ENCODE measurements at regions not wholly inside any gene's neighbourhood (a gene's known extent, or its start where the extent isn't known, plus 50 kb on each side); places are given as distances from the start of the nearest gene placed in this dataset.
A peak's percentile ranks its signal among the peaks of the same experiment; 100 is the strongest.

GRCh38 chr14:38502239-38502638 lies 246.3 kb upstream of the CLEC14A start:
- DNase-seq: no peak

GRCh38 chr14:38500125-38500524 lies 244.2 kb upstream of the CLEC14A start:
- no peak for DNase-seq

- no peak for DNase-seq
These were observed 240.2 kb upstream of the CLEC14A start for GRCh38 chr14:38496092-38496491.

GRCh38 chr14:38490273-38490672 lies 234.4 kb upstream of the CLEC14A start:
- DNase-seq: no peak

DNA sequence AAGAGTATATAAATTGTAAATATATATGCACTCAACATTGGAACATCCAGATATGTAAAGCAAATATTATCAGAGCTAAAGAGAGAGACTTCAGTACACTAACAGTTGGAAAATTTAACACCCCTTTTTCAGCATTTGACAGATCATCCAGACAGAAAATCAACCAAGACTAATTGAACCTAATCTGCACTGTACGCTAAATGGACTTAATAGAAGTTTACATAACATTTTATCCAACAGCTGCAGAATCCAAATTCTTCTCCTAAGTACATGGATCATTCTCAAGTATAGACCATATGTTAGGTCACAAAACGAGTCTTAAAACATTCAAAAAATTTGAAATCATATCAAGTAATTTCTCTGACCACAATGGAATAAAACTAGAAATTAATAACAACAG lies 229.1 kb upstream of the CLEC14A start:
- no peak for DNase-seq

DNA sequence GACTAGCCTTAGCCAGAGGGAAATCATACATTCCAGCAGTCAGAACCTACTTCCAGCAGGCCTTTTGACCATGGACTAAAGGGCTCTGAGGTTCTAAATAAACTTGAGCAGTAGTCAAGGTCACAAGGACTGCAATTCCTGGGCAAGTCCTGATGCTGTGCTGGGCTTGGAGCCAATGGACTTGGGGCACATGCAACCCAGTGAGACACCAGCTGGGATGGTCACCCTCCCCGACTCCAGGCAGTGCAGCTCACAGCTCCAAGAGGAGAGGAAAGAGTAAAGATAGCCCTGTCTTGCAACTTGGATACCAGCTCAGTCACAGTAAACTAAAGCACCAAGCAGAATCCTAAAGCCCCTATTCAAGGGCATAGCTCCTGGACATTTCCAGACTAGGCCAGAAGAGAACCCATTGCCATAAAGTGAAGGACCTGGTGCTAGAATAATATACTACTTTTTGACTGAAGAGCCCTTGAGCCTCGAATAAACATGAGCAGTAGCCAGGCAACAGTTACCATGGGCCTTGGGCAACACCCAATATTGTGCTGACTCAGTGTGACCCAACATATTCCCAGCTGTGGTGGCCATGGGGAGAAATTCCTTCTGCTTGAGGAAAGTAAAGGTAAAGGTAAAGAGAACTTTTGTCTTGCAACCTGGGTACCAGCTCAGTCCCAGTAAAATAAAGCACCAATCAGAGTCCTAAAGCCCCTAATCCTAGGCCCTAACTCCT lies 226.2 kb upstream of the CLEC14A start:
- DNase-seq: peak; percentile 97

DNA sequence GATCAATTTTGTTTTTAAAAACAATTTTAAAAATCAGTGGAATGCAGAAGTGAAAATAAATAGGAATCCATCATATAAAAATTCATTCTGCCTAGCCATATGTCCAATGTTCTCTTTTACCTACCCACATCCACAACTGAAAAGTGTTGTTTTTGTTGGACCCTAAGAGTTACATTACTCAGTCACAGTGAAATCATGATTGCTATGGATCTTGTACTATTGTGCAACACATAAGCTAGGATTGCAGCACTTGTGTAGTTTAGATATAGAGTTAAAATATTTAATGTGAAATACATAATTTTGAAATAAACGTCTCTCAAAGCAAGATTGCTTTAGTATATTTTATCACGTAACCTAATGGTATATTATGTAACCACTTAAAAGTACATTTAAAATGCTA lies 213.3 kb upstream of the CLEC14A start:
- DNase-seq: no peak

DNA sequence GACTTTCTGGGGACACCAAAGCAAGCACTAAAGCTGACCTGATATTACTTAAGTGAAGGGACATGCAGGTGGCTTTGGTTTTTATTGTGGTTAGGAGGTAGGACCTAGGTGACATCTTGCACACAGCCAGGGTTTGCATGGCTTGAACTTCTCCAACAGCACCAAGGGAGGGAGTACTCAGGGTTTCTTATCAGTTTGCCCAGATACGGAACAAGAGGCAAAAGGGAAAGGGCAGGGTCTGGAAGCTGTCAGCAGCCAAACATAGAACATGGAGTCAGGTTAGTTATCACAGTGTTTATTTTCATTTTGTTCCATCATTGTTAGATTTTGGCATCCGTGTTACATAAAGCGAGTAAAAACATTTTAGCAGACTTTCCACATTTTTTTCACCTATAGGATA lies 186.3 kb upstream of the CLEC14A start:
- no peak for DNase-seq

- no peak for DNase-seq
These were observed 176.3 kb upstream of the CLEC14A start for GRCh38 chr14:38432186-38432585.

GRCh38 chr14:38431156-38431555 lies 175.3 kb upstream of the CLEC14A start:
- no peak for DNase-seq

DNA sequence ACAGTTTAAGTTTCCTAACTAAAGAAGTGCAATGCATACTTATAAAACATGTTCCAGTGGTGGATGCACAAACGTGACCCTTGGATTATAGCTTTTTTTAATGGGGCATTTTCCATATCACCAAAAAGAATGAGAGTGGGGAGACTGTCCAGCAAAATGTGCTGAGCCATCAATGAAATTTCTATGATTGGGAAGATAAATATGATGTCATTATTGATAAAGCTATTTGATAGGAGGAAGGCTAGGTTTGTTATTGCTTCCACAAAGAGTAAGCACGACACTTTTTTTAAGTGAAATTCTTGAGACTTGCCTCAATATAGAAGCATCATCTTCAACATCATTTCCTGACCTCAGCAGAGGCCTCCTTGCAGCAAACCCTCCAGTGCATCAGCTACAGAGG lies 174.6 kb upstream of the CLEC14A start:
- DNase-seq: no peak

- no peak for DNase-seq
These were observed 169.6 kb upstream of the CLEC14A start for GRCh38 chr14:38425324-38425976.

- DNase-seq: no peak
These were observed 164.2 kb upstream of the CLEC14A start for GRCh38 chr14:38420048-38420447.

DNA sequence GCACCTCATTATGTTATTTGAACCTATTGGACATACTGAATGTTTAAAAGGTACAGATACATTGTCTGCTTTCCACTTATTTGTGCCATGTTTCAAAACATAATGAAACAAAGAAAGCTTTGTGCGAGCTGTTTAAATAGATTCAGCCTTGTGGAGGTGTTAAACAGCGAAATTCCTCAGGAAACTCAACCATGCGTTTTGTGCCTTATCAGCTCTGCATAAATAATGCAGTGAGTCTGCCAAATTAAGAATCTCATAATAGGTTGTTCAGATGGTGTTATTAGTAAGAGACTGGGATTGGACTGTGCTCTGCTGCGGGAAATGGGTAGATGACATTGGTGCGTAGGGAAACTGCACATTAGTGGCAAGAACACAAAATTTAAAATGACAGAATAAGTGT lies 163.7 kb upstream of the CLEC14A start:
- DNase-seq: no peak

DNA sequence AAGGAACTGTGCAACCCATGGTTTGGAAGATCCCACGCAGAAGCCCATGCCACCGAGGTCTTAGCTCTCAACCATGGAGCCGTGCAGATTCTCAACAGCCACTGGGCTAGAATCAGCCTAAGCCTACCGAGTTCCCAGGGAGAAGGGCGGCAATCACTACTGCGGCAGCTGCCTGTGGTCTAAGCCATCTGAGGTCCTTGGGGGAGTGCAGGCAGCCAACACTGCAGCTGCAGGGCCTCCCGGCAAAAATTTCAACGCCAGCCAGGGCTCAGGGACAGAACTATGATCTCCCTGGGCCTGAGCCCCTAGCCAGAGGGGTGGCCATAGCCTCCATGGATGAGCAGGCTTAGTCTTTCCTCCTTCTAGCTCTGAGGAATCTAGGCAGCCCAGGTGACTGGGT lies 156.8 kb upstream of the CLEC14A start:
- DNase-seq: no peak

GRCh38 chr14:38410442-38410841 lies 154.5 kb upstream of the CLEC14A start:
- no peak for DNase-seq

DNA sequence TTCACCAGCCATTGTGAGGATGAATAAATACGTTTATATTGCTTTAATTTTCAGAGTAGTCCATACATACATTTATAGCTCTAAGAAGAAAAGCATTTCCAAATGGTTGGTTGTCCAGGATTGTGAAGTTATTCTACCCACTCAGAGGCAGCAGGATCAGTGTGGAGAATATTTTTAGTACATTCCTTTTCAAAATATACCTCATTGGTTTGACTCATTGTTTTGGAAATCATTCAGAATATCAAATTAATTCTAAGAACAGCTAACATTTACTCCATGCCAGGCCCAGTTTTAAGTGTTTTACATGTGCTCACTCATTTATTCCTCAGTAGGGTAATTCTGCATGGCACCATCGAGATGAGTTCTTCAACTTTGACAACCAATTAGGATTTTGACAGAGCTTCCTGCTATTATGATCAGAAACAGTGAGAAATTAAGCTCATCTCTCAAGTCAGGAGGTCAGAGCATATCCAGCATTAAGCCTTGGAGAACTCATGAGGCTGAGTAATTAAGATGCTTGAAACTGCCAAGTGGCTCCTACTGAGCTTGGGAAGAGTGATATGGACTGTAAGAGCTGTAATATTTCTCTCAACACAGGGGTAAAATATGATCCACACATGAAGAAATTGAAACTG lies 153.3 kb upstream of the CLEC14A start:
- DNase-seq: no peak

DNA sequence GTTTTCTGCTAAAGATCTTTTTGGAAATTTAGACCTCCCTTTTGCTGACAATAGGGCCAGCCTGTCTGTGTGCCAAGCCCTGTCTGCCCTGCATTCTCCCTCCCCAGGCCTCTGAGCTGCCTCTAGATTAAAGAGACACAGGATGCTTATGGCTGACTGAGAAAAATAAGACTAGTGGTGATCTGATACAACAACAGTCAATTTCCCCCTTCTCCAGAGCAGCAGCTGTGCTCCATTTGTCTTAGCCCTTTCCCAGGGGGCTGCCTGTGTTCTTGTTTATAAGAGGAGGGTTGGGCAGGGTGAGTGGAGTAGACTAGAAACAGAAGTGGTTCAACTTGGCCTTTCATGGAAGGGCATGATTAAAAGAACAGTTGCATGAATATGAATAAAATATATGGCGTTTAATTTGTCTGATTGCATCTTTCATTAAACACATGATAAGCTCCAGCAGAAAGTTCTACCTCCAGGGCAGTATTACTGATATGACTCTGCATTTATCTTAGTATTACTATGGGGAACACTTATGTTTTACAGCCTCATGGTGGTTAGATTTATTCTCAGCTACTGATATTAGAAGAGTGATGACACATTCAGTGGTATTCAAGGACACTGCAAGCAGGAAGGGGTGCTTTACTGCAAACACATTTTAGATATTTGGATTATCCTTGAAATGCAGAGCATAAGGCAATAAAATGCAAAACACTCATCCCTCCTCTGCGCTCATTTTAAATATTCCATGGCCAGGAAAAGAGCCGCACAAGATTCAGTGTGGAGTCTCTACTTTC lies 150.2 kb upstream of the CLEC14A start:
- peak; percentile 77 for DNase-seq

GRCh38 chr14:38404616-38405015 lies 148.7 kb upstream of the CLEC14A start:
- no peak for DNase-seq

DNA sequence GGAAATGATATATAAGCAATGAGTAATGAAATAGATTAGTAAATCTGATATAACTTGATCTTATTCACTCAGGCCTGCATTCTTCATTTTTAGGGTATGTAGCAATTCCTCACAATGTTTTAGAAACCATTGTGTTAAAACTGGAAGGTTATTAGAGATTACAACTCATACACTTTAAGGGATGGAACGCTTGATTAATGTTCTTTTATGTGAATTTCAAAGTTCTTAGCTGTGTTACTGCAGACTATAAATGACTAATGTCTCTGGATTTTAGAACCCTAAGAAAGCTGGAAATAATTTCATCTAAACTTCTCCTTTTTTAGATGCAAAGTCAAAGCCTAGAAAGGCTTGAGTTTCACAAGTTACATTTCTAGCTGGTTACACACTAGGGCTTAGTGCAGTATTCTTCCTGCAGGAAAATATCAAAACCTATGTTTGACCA lies 148.2 kb upstream of the CLEC14A start:
- no peak for DNase-seq

GRCh38 chr14:38400751-38401150 lies 144.9 kb upstream of the CLEC14A start:
- DNase-seq: no peak

- DNase-seq: no peak
These were observed 143.8 kb upstream of the CLEC14A start for GRCh38 chr14:38399652-38400051.

GRCh38 chr14:38394767-38395166 lies 138.9 kb upstream of the CLEC14A start:
- DNase-seq: no peak

- DNase-seq: no peak
These were observed 138.2 kb upstream of the CLEC14A start for GRCh38 chr14:38394064-38394463.

Data from DMS153 (cell line).